Neural progenitor cell (in vitro differentiated cells): ENCODE measurements at regions not wholly inside any gene's neighbourhood (a gene's known extent, or its start where the extent isn't known, plus 50 kb on each side); places are given as distances from the start of the nearest gene placed in this dataset.

Experiments used
- CTCF ChIP-seq: fragments of 200-600 bp; sonication (generic); IDR thresholded peaks from 2 replicates; pipeline ENCODE4 v1.5.1; 2017; ENCODE audit warnings: antibody characterized with exemption, mild to moderate bottlenecking
- EZH2 ChIP-seq: fragments of 200-600 bp; sonication (generic); IDR thresholded peaks from 2 replicates; pipeline ENCODE4 v1.6.1; 2017; ENCODE audit warnings: antibody characterized with exemption, mild to moderate bottlenecking, moderate library complexity

DNA sequence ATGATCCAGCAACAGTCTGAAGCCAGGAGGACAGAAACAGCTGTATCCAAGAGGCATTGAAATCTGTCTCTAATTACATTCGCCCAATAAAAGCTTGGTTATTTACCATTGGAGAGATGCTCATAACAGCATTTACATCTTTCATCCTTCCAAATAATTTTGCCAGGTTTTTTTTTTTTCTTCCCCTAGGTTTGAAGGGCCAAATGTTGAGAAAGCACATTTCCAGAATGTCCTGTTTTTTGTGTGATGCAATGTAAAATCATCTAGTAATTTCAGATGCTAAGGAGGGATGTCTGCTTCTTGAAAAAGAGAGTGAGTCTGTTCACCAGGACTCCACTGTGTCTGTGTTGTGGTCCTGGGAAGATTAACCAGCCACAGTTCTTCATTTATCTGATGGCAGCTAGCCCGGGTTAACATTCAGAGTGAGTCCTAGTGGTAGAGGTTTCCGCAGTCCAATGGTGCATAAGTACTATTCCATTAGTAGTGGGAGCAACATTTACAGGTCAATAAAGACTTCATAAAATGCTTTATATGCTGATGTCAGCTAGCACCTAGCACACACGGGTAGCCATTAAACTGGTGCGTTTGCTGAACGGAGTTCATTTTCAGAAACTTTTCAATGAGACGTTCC lies 406.8 kb downstream of the STIM2 start:
- no peak for TF ChIP-seq CTCF
- TF ChIP-seq EZH2 = no peak
